GM19025 (cell line): ENCODE measurements at regions not wholly inside any gene's neighbourhood (a gene's known extent, or its start where the extent isn't known, plus 50 kb on each side); places are given as distances from the start of the nearest gene placed in this dataset.

Source experiments
- ATAC-seq: cut with Tn5 transposase; IDR thresholded peaks from one replicate; pipeline ENCODE4 v1.9.1; 2021; ENCODE audit warnings: mild to moderate bottlenecking, low read depth, moderate library complexity; ENCODE audit not compliant: unreplicated experiment

DNA sequence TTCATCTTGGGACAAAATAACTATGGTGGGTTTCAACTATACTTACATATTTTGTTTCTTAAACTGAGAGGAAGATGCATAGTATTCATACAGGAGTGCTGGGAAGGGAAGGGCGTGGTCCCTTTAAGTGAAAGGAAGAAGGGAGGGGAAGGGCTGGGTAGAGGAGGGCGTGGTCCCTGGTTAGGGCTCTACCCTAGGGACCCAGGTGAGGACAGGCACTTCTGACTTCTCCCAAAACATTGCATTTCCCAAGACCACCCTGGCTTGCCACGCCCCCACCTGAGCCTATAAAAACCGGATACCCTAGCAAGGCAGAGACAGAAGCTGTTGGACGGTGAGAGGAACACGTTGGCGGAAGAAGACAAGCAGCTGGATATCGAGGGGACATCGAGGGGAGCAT lies 157.6 kb upstream of the PLXNA4 start:
- no peak for ATAC-seq

DNA sequence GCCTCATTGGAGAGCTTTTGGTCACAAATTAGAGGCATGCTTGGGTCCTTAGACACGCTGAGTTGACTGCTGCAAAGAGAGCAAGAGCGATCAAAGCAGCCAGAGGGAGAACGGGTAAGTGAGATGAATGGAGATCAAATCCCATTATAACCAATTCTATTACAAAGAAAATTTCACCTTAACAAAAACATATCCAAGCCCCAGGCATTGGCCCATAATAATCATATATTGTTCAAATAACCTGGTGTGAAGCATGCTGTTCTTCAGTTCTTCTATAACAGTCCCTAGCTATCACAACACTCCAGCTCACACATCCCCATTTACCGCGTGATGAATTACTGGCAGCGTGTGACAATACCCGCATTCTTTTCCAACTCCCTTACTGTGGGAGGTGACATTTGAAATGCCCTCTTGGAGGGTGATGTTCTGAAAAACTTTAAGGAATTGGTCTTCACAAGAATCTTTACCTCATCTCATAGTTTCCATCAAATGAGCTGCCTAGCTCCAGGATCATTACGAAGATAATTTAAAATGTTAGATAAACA lies 156.1 kb upstream of the PLXNA4 start:
- ATAC-seq, result no peak

DNA sequence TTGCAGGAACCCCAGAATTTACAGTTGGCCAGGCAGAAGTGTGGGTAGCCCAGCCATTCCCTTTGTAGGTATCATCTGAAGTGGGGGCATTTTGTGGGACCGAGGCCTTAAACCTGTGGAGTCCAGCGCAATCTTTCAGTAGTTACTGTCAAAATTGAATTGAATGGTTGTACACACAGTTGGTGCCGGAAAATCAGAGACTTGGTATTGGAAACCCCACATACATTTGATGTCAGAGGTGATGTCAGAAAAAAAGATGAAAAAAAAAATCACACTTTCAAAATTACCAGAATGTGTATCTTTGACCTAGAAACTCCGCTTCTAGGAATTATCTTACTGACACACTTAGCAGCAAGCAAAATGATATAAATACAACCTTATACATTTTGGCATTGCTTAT lies 153.8 kb upstream of the PLXNA4 start:
- ATAC-seq, result no peak

DNA sequence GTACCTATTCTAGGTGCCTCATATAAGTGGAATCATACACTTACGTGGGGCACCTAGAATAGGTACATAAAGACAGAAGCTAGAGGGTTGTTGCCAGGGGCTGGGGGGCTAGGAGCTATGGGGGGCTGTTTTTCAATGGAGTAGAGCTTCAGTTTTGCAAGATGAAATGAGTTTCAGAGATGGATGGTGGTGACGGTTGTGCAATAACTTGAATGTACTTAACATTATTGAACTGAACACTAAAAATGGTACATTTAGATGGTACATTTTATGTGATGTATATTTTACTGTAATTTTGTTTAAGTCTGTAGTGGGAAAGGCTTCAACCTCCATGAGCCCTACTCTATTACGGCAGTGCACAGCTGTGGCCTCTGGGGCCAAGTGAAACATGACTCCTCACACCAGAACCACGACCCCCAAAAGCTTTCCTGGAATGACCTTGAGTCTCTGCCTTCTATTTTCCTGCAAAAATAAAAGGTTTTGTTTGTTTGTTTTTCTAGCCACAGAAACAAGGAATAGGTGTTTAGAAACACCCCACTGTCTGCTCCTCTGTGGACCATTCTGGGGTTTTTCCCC lies 147.3 kb upstream of the PLXNA4 start:
- ATAC-seq, result no peak

DNA sequence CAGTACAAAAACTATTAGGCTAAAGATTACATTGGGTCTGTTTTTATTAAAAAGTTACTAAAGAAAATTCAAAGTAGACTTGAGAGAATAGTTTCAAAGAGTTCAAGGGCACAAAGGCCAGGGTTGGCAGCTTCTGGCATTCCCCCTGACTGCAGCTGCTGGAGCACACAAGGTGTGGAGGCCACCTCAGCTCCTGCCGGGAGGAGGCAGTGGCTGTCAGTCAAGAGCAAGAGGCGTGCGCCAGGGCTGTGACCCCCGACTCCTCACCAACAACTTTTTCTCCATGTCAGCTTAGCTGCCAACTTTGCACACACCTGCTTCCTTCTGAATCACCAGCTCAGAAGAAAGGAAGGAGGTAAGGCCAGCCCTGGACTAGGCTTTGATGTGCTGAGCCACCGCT lies 144.6 kb upstream of the PLXNA4 start:
- ATAC-seq, result no peak

DNA sequence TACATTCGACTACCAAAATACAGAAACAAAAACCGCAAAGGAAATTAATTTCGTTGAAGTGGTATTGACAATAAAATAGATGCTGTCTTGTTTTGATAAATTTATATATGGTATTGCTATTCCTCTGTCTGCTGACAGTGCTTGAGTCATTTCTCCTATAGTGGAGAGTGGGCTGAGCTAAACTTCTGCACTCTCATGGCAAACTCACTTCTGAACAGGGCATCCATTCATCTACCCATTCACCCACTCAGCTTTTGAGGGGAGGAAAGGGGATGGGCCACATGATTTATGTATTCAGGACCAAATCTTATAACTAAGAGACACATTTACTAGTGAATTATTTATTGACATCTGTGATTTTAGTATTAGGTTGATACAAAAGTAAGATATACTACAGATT lies 137.6 kb upstream of the PLXNA4 start:
- no peak for ATAC-seq

DNA sequence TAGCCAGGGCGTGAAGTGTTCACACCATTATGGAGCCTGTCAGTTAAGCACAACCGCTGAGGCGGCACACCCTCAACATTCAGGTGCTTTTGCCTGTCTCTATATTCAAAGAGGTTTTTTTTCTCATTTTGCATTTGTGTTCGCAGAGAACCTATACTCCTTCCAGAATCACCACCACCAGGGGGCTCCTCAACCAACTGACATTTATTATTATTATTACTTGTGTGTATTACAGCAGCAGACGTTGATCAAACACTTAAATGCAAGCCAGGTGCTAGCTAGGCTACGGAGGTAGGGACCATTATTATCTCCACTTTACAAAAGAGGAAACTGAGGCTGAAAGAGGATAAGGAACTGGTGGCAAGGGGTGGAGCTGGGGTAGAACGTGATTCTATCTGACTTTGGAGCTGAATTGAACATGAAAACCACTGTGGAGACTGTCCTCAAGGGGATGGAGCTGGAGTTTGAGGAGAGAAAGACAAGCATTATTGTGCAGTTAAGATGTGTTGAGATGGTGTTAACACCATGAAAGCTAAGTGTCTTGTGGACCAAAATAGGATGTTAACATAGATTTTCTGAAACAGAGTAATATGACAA lies 133.8 kb upstream of the PLXNA4 start:
- ATAC-seq, result no peak

DNA sequence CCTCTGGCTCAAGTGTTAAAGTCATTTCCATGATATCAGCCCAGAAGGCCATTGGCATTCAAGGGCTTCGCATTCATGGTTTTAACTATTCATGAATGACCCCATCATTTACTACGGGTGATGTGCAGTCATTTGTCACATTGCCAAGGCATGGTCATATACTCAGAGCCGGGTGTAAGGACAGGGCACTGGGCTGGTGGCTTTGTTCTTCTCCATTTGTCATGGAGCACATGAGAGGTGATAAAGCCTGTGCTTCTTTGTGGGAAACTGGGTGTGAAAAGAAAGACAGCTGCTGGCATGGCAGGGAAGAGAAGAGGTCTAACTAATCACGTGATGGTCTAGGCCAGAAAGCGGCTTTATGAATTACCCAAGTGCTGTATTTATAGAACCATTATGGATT lies 132.2 kb upstream of the PLXNA4 start:
- ATAC-seq, result no peak

DNA sequence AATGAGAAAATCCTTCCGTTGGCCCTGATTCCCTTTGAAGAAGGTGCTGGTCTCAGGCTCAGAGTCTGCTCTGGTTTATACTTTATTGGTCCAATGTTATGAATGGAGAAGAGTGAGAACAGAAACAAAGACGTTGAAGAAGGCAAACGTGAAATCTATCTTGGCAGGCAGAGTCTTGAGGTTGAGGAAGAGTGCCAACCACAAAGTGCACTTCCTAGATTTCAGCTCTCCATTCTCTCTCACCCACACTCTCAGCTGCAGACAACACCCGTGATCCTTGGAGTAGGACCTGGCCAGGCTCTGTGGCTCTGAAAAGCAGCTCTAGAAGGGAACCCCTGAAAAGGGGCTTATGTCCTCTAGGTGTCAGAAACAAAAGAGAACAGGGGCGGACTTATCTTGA lies 128.9 kb upstream of the PLXNA4 start:
- no peak for ATAC-seq

DNA sequence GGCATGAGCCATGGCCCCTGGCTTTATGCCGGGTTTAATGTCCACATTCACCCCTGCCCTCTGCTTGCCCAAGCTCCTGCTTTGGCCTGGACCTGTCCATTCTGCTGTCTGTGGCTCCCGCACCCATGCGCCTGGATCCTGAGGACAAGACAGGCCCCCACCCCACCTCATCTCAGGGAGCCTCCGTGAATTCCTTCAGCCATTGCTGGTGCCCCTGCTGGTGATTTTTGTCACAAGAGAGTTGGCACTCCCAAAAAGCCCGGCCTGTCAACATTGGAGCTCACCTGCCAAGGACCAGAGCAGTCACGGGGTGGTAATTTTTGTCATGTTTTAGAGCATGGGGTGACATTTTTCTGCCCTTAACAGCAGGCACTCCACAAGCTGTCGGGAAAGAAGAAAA lies 127.5 kb upstream of the PLXNA4 start:
- ATAC-seq, result no peak

DNA sequence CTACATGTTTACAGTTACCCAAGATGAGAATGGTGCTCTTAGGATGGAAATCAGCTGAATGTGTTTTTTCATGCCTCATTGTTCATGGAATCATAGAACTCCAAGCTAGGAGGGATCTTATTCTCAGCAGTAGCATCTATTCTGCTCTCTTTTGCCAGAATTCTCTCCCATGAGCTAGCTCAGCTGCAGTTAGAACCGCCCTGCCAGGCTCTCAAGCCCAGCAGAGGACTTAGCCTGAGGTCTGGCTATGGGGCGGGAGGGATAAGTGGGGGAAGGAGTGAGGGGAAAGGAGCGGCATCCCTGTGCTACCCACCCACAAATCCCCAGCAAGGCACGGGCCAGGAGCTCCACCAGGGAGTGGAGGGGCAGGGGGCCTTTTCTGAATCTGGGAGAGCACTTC lies 120.7 kb upstream of the PLXNA4 start:
- no peak for ATAC-seq

DNA sequence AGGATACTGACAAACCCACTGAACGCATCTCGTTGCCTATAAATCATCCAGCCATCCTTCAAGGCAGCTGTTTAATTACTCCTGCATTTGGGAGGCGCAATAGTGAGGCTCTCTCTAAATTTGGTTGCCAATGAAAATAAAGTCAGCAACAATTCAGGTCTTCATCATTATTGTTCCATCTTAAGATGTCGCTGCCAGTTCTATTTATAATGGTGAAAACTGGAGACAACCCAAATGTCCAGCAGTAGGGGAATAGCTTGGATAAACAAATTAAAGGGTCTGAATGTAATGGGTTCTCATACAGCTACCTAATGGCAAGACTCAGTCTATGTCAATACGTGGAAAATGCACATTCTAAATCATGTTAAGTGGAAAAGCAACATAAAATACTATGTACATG lies 120.1 kb upstream of the PLXNA4 start:
- no peak for ATAC-seq

DNA sequence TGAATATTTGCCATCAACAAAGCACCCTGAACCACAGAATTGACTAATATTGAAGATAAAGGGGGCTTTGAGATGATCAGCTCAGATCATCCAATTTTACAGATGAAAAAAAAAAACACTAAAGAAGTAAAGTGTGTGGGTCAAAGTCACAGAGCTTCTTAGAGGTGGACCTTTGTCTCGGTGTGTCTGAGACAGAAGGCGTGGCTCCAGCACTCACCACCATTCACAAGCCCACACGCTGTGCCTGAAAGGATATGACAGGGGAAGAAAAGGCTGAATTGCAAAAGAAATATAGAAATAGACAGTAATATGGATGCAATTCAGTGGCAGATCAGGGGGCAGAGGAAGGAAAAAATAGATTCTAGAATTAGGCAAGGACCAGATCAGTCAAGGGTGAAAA lies 114.9 kb upstream of the PLXNA4 start:
- ATAC-seq, result no peak

DNA sequence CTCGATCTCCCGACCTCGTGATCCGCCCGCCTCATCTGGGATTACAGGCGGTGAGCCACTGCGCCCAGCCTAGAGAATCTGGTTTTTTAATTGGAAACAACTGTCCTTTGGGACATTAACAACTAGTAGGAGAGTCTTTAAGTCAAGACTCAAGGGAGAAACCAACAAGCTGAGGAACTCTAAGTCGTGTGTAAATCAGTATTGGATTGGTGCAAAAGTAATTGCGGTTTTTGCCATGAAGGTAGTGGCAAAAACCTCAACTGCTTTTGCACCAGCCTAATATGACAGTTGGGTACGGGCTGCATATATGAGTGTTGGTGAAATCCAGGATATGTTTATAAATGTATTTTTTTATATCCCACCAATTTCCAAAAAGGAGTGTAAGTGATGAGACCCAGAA lies 113.9 kb upstream of the PLXNA4 start:
- no peak for ATAC-seq

DNA sequence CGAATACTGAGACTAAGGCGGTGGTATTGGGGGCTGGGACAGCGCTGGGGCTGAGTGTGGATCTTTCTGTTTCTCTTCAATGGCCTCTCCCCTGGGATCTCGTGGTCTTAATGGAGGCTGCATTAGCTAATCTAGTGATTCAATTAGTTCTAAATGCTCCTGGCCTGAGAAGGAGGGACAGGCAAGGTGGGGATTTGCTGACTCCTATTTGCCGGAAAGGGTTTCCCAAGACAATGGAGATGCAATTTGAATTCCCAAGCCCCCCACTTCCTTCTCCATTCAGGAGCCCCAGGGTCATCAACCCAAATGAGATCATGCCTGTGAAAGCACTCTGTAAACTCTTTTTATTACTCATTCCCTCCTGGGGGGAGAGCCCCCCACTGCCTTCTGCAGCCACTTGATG lies 111.7 kb upstream of the PLXNA4 start:
- ATAC-seq, result no peak

DNA sequence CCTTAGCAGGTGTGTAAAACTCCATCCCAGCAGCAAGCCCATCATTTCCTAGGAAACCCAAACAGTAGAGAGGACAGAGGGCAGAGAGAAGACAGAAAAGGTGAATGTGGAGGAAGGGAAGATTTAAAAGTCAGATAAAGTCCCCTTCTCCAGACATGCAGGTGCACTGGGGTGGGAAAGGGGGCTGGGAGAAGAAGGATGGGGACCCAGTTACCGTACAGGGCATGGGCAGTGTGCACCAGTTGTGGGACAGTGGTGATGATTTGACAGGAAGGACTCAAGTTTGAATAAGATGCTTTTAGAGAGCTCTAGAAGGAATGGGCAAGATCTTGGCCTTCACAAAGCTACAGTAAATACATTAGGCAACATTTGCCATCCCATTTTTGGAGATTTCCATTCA lies 110.7 kb upstream of the PLXNA4 start:
- no peak for ATAC-seq

DNA sequence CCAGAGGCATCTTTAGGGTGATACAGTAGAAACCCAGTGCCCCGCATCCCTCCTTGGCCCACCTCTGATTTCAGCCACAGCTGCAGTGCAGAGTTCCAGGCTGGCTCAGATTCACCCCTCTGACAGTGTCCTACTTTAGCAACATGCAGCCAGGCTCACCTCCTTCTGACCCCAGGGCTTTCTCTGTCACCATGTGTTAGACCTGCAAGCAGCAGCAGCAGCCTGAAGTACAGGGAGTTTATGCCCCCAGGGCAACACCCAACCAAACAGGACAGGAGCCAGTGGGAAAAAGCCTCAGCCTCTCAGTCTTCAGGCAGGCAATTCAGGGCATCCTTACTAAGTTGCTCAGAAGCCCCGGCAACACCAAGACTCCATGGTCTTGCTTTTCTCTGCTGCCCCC lies 109.0 kb upstream of the PLXNA4 start:
- ATAC-seq, result no peak

DNA sequence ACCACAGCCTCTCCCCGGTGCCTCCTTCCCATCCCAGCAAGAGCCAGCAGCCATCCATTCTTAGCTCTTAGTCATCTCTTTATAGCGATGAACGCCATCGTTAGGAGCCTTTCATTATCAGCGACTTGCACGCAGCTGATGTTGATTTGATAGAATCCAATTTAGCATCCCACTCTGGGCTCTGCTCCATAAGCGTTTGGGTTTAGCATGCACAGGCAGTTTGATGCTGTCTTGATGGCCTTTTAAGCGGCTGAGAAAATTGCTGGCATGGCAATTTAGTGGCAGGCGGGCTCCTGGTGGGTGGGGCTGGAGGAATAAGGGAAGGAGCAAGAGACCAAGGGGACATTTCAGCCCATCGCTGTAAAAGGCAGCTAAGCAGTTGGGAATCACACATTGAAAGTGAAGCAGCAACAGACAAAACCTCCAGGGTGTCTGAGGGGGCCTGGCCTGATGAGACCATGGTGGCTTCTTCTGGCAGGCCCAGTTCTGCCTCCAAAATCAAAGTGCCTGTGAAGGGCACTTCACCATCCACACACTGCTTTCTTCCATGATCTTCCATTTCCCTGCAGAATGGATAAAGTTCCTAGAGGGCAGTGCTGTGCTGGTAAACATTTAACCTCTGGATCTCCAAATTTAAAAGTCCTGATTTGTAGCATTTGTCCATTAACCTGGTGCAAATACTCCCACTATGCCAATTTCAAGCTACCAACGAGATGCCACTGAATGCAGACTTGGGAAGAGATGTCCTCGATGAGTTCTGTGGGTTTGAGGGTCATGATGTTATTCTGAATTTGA lies 107.8 kb upstream of the PLXNA4 start:
- no peak for ATAC-seq

DNA sequence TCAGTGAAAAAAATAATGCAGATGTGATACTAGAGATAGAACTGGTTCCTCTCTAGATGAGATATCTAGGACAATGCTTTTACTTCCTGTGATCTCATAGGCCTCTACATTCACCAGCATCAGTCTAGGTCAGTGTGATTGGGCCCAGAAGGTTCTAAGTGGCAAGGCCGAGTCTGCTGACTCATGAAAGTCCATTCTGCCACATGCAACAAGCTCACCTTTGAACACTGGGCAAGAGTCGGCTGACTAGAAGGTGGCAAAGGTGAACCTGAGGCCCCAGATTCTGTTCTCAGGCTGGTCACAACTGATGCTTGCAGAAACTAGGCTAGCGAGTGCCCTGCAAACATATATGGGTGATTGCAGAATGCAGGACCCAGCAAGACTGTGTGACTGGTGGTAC lies 105.7 kb upstream of the PLXNA4 start:
- no peak for ATAC-seq

DNA sequence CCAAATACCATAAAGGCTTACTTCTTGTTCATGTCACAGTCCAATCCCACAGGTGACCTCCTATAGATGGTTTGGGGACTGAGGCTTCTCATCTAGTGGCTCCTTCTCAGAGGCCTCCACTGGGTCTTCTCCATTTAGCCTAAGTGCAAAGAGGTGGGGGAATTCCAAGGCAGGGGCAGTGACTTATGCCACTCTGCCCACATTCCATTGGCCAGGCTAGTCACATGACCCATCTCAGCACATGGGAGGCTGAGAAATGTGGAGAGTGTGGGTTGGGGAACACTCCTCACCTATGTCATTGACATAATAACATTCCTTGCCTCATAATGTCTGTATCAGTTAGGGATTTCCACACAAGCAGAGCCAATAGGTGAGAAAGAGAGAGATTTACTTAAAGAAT lies 104.3 kb upstream of the PLXNA4 start:
- no peak for ATAC-seq

DNA sequence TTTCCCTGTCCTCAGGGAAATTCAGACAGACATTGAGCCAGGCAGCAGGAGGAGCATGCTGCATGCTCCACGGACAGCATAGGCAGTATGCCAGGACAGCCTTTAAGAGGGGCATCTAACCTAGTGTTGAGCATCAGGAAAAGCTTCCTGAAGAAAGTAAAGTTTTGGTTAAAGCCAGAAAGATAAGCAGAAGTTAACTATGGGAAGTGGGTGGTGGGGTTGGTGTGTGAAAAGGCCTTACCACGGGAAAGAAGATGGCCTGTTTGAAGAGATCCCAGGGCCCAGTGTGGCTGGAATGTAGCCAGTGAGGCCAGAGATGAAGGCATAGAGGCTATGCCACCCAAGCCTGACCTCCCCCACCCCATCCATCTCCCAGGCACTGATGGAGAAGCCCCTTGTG lies 102.4 kb upstream of the PLXNA4 start:
- no peak for ATAC-seq

DNA sequence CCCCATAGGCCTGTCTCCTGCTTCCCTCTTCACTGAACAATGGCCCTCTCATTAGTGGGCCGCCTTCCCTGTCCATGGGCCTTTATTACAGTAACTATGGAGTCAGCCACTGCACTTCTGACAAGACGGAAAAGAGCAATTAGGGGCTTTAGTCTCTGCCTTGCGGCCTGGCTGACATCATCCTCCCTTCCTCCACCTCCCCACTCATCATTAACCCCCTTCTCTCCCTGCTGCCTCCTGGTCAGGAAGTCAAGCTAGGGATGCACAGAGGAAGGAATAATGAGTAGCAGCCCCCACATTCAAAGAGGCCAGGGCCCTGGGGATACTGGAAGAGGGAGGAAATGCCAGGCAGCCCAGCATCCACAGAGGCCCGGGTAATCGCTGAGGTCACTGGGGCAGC lies 101.6 kb upstream of the PLXNA4 start:
- ATAC-seq, result no peak
